ENCODE measurements at regions not wholly inside any gene's neighbourhood (a gene's known extent, or its start where the extent isn't known, plus 50 kb on each side); places are given as distances from the start of the nearest gene placed in this dataset.

- DNase-seq (peak in 2 of 3 donors; percentile 42 to 57), ATAC-seq (peak; percentile 47 to 76 (median 70))
- Histone ChIP-seq H3K4me3 (no peak overlapping the region), H3K27ac (no peak overlapping the region), H3K9me3 (no peaks in the 10 kb centered on the region), H3K36me3 (no peaks in the 10 kb centered on the region), H3K4me1 (no peaks in the 10 kb centered on the region), H3K27me3 (peaks cover 0 to 4% of the 10 kb centered on the region in 2 donors)
- TF ChIP-seq CTCF (IDR thresholded peaks at IDR 0.05): peak; percentile 51 to 80 (median 73)
- TF ChIP-seq POLR2A (IDR thresholded peaks at IDR 0.05): no peak
- WGBS (ENCODE audit: insufficient coverage, low coverage, low lambda C conversion rate, missing lambda C conversion rate): 32% methylated on average over 19 of the region's 21 CpGs
- intact Hi-C loops (cut with DNase I): loop anchor here (5.0 kb wide), 1 partner anchor 445 kb away; no protein-coding TSS in a partner anchor
Observed at GRCh38 chr16:86072328-86073102, 173.6 kb downstream of the IRF8 start.

- no peak for TF ChIP-seq CTCF (IDR thresholded peaks at IDR 0.05)
- TF ChIP-seq POLR2A (IDR thresholded peaks at IDR 0.05): no peak
- no peak overlapping the region for H3K27ac ChIP-seq
Observed at GRCh38 chr16:86073103-86073625, 174.2 kb downstream of the IRF8 start.

GRCh38 chr16:86073763-86074493 lies 175.0 kb downstream of the IRF8 start:
- Histone ChIP-seq H3K4me1 (no peaks in the 10 kb centered on the region), H3K27me3 (peaks cover 0 to 4% of the 10 kb centered on the region in 2 donors), H3K27ac (no peak overlapping the region), H3K9me3 (no peaks in the 10 kb centered on the region), H3K36me3 (no peaks in the 10 kb centered on the region), H3K4me3 (no peak overlapping the region)
- 82% methylated on average over 7 of the region's 9 CpGs for WGBS (ENCODE audit: insufficient coverage, low coverage, low lambda C conversion rate, missing lambda C conversion rate)
- intact Hi-C loops (cut with DNase I): loop anchor here (5.0 kb wide), 1 partner anchor 443 kb away; no protein-coding TSS in a partner anchor
- peak in 1 of 3 donors; percentile 40 for DNase-seq
- TF ChIP-seq CTCF (IDR thresholded peaks at IDR 0.05) (no peak), POLR2A (IDR thresholded peaks at IDR 0.05) (no peak)
- no peak for ATAC-seq

More at GRCh38 chr16:86073103-86073625, 174.2 kb downstream of the IRF8 start:
- Histone ChIP-seq H3K27me3 (peaks cover 0 to 4% of the 10 kb centered on the region in 2 donors), H3K4me1 (no peaks in the 10 kb centered on the region), H3K36me3 (no peaks in the 10 kb centered on the region), H3K9me3 (no peaks in the 10 kb centered on the region), H3K4me3 (no peak overlapping the region)
- WGBS (ENCODE audit: insufficient coverage, low coverage, low lambda C conversion rate, missing lambda C conversion rate): 47% methylated on average over 8 of the region's 11 CpGs
- intact Hi-C loops (cut with DNase I): loop anchor here (5.0 kb wide), 1 partner anchor 444 kb away; no protein-coding TSS in a partner anchor
- no peak for ATAC-seq
- peak in 1 of 3 donors; percentile 41 for DNase-seq

GRCh38 chr16:86074651-86075487 lies 175.9 kb downstream of the IRF8 start:
- Histone ChIP-seq H3K27ac (no peak overlapping the region), H3K36me3 (no peaks in the 10 kb centered on the region), H3K9me3 (no peaks in the 10 kb centered on the region), H3K4me1 (no peaks in the 10 kb centered on the region), H3K27me3 (peaks cover 0 to 4% of the 10 kb centered on the region in 2 donors), H3K4me3 (no peak overlapping the region)
- TF ChIP-seq POLR2A (IDR thresholded peaks at IDR 0.05): no peak
- TF ChIP-seq CTCF (IDR thresholded peaks at IDR 0.05): no peak
- WGBS (ENCODE audit: insufficient coverage, low coverage, low lambda C conversion rate, missing lambda C conversion rate): 80% methylated on average over 1 of the region's 20 CpGs
- DNase-seq (peak in 2 of 3 donors; percentile 35 to 37), ATAC-seq (peak; percentile 24 to 35 (median 31))
- intact Hi-C loops (cut with DNase I): loop anchor here (5.0 kb wide), 1 partner anchor 442 kb away; no protein-coding TSS in a partner anchor
